GM12892 (cell line): ENCODE measurements at regions not wholly inside any gene's neighbourhood (a gene's known extent, or its start where the extent isn't known, plus 50 kb on each side); places are given as distances from the start of the nearest gene placed in this dataset.

Experiments used
- DNase-seq: peaks from one replicate; pipeline ENCODE4 v3.0.0; 2011; ENCODE audit not compliant: insufficient read length
- FAIRE-seq: peaks from 2 replicates; lab custom pipeline; 2011; peaks lifted over from hg19 to GRCh38; lab: Jason Lieb, UNC
- POLR2A ChIP-seq: IDR thresholded peaks from 2 replicates; pipeline ENCODE4 v1.6.1; 2011; ENCODE audit warnings: low read depth, low read length, control low read depth
- POLR2AphosphoS5 ChIP-seq: IDR thresholded peaks from 2 replicates; pipeline ENCODE4 v1.6.1; 2011; ENCODE audit warnings: low read depth, low read length, control low read depth
- TAF1 ChIP-seq: IDR thresholded peaks from 2 replicates; pipeline ENCODE4 v1.6.1; 2011; ENCODE audit warnings: low read depth, mild to moderate bottlenecking, control low read depth, low read length, borderline replicate concordance

GRCh38 chr1:80915491-80915890, 885.2 kb upstream of the ADGRL2 start:
- FAIRE-seq (no peak), DNase-seq (no peak)
- TF ChIP-seq TAF1, result no peak
- no peak for TF ChIP-seq POLR2AphosphoS5
- no peak for TF ChIP-seq POLR2A

DNA sequence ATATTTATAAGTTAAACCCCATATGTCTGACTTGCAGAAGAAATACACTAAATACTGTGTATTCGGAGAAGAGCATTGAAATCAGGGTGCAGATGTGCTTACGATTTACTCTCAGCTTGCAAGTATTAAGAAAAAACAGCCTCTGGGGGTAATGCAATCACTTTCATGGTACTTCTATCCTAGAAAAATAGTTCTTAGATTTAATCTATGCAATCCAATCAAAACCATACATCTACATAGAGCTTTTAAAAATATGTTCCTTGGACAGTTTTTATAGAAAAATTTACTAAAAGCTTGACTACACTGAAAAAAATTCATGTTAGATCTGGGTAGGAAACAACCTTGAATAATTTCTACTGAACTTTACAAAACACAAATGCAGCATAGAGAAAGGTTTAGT, 890.3 kb upstream of the ADGRL2 start:
- TF ChIP-seq TAF1, result no peak
- TF ChIP-seq POLR2AphosphoS5, result no peak
- TF ChIP-seq POLR2A, result no peak
- FAIRE-seq (no peak), DNase-seq (no peak)

GRCh38 chr1:80909172-80909784, 891.5 kb upstream of the ADGRL2 start:
- TF ChIP-seq TAF1, result no peak
- no peak for TF ChIP-seq POLR2AphosphoS5
- TF ChIP-seq POLR2A, result no peak
- no peak for DNase-seq
- FAIRE-seq, result no peak

GRCh38 chr1:80896781-80897356, 903.9 kb upstream of the ADGRL2 start:
- FAIRE-seq, result no peak
- TF ChIP-seq TAF1 (no peak), POLR2AphosphoS5 (no peak), POLR2A (no peak)

GRCh38 chr1:80894921-80895320, 905.8 kb upstream of the ADGRL2 start:
- no peak for DNase-seq
- TF ChIP-seq POLR2A, result no peak
- TF ChIP-seq TAF1, result no peak
- no peak for TF ChIP-seq POLR2AphosphoS5
- no peak for FAIRE-seq

More at GRCh38 chr1:80896781-80897356, 903.9 kb upstream of the ADGRL2 start:
- no peak for DNase-seq

DNA sequence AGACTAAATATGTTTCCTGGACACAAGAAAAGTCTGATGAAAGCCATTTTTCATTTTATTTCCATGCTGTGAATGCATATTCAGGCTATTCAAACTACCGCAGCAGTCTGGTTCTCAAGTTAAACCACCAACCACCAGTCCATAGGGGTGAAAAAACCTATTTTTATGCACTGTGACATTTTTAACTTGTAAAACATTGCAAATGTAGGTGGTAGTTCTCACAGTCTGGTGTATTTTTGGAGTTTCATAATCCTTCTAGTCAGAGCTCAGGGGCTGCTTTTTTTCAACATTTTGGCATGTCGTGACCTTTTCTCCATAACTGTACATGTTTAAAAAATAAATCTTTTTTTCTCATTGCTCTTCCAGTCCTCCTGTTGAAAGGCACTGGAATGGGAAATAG, 907.6 kb upstream of the ADGRL2 start:
- FAIRE-seq (no peak), DNase-seq (no peak)
- TF ChIP-seq POLR2A (no peak), POLR2AphosphoS5 (no peak), TAF1 (no peak)

DNA sequence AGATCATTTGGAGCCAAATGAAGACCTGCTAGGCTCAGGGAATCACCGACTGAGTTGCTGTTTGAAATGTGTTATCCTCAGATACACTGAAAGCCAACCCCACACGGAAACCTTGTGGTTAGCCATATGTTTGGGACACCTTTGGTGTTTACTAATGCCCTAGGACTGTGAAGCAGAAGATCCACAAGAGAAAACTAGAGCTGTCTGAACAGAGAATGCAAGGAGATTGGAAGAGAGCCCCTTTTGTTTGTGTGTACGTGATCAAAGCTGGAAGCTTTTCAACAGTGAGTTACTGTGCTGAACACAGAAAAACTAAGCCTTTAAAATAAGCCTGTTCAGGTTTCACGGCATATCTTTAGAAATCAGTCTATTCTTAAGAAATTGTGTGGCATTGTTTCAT, 908.2 kb upstream of the ADGRL2 start:
- DNase-seq (no peak), FAIRE-seq (no peak)
- TF ChIP-seq POLR2AphosphoS5, result no peak
- TF ChIP-seq POLR2A, result no peak

DNA sequence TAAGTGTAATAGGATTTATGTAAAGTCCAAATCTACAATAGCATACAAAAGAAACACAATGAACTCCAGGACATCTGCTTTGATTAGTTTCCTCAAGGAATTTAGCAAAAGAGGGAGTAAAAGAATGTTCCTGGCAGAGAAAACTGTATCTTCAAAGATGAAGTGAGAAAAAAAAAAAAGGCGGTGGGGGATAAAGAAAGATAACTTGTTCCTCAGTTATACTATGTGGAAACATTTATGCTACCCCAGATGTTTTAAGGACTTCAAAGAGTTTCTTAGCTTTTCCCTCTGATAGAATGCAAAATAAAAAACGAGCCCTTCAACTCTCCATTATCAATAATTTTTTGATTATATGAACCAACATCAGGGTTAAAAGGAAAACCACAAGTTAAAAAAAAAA, 908.9 kb upstream of the ADGRL2 start:
- DNase-seq, result no peak
- TF ChIP-seq POLR2AphosphoS5 (no peak), TAF1 (no peak), POLR2A (no peak)
- no peak for FAIRE-seq

- TF ChIP-seq TAF1 (no peak), POLR2AphosphoS5 (no peak), POLR2A (no peak)
- DNase-seq (no peak), FAIRE-seq (no peak)
Observed at GRCh38 chr1:80882553-80882952, 918.2 kb upstream of the ADGRL2 start.

DNA sequence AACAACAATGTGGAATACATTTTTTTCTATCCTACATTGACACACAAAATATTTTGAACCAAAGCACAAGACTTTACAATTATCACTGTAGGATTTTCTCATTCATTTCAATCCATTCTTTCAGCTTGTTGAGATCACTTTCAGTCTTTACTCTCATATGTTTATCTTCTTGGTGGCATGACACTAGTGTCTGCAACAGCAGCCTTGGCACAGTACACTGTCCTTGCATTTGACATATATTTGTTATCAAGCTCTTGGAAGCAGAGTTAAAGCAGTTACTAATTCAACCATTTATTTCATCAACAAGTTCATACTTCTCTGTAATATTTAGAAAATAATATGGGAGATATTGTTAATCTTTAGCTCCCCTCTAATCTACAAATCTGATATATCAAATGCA, 922.4 kb upstream of the ADGRL2 start:
- TF ChIP-seq POLR2AphosphoS5 (no peak), POLR2A (no peak), TAF1 (no peak)
- FAIRE-seq, result no peak

GRCh38 chr1:80876035-80876434, 924.7 kb upstream of the ADGRL2 start:
- TF ChIP-seq POLR2AphosphoS5 (no peak), TAF1 (no peak), POLR2A (no peak)
- DNase-seq, result no peak
- FAIRE-seq, result no peak

More for the DNA sequence above, 922.4 kb upstream of the ADGRL2 start:
- DNase-seq, result no peak

GRCh38 chr1:80869299-80869698, 931.4 kb upstream of the ADGRL2 start:
- TF ChIP-seq POLR2AphosphoS5, result no peak
- TF ChIP-seq TAF1, result no peak
- no peak for TF ChIP-seq POLR2A
- no peak for FAIRE-seq

More at GRCh38 chr1:80869299-80869698, 931.4 kb upstream of the ADGRL2 start:
- DNase-seq, result no peak
